Mesendoderm (in vitro differentiated cells): ENCODE measurements at regions not wholly inside any gene's neighbourhood (a gene's known extent, or its start where the extent isn't known, plus 50 kb on each side); places are given as distances from the start of the nearest gene placed in this dataset.

Experiments used
- DNase-seq: peaks from one replicate; pipeline ENCODE4 v3.0.0; 2013
- H2AK5ac ChIP-seq: 2 replicates; pipeline ENCODE4 v1.6.1; 2013; ENCODE audit warnings: low read length, inconsistent platforms
- H2BK120ac ChIP-seq: 2 replicates; pipeline ENCODE4 v1.6.1; 2013; ENCODE audit warnings: low read depth, mild to moderate bottlenecking, low read length, moderate library complexity, mixed read lengths
- H2BK15ac ChIP-seq: replicated peaks from 2 replicates; pipeline ENCODE4 v1.6.1; 2013; ENCODE audit warnings: low read depth, mild to moderate bottlenecking, moderate library complexity
- H2BK5ac ChIP-seq: 2 replicates; pipeline ENCODE4 v1.6.1; 2013; ENCODE audit warnings: low read length, inconsistent platforms
- H3K18ac ChIP-seq: 2 replicates; pipeline ENCODE4 v1.6.1; 2013; ENCODE audit warnings: mild to moderate bottlenecking, low read length, mixed read lengths
- H3K23ac ChIP-seq: one replicate; pipeline ENCODE4 v1.6.1; 2013; ENCODE audit warnings: low read length
- H3K27ac ChIP-seq: 2 replicates; pipeline ENCODE4 v1.5.1; 2013; ENCODE audit warnings: low read depth, mild to moderate bottlenecking, inconsistent platforms, low read length, moderate library complexity
- H3K27me3 ChIP-seq: 2 replicates; pipeline ENCODE4 v1.6.1; 2013; ENCODE audit warnings: low read length, control low read depth, mild to moderate bottlenecking, inconsistent platforms; ENCODE audit not compliant: insufficient read depth, poor library complexity
- H3K36me3 ChIP-seq: 2 replicates; pipeline ENCODE4 v1.6.1; 2013; ENCODE audit warnings: low read length, inconsistent platforms; ENCODE audit not compliant: control insufficient read depth, insufficient read depth
- H3K4ac ChIP-seq: one replicate; pipeline ENCODE4 v1.6.1; 2013; ENCODE audit warnings: low read depth, mild to moderate bottlenecking, low read length, moderate library complexity
- H3K4me1 ChIP-seq: 2 replicates; pipeline ENCODE4 v1.6.1; 2013; ENCODE audit warnings: low read depth, low read length, inconsistent platforms; ENCODE audit not compliant: control insufficient read depth
- H3K4me2 ChIP-seq: 2 replicates; pipeline ENCODE4 v1.6.1; 2013; ENCODE audit warnings: low read length
- H3K4me3 ChIP-seq: 2 replicates; pipeline ENCODE4 v1.5.1; 2013; ENCODE audit warnings: mild to moderate bottlenecking, low read length
- H3K56ac ChIP-seq: one replicate; pipeline ENCODE4 v1.6.1; 2013; ENCODE audit warnings: low read length
- H3K79me1 ChIP-seq: 2 replicates; pipeline ENCODE4 v1.6.1; 2013; ENCODE audit warnings: low read length, inconsistent platforms
- H3K79me2 ChIP-seq: 2 replicates; pipeline ENCODE4 v1.6.1; 2013; ENCODE audit warnings: mild to moderate bottlenecking, low read length; ENCODE audit not compliant: control insufficient read depth, insufficient read depth
- H3K9ac ChIP-seq: 2 replicates; pipeline ENCODE4 v1.6.1; 2013; ENCODE audit warnings: low read length, inconsistent platforms
- H4K5ac ChIP-seq: one replicate; pipeline ENCODE4 v1.6.1; 2013; ENCODE audit warnings: low read length
- H4K8ac ChIP-seq: one replicate; pipeline ENCODE4 v1.6.1; 2013; ENCODE audit warnings: low read depth, mild to moderate bottlenecking, control low read depth, low read length, moderate library complexity
- WGBS: extraction: QIAGEN DNeasy Blood & Tissue Kit; methylation state at CpG from one replicate; pipeline ENCODE4 v1.1.7; 2013; ENCODE audit warnings: low lambda C conversion rate, missing lambda C conversion rate; ENCODE audit not compliant: insufficient coverage; ENCODE audit errors: extremely low coverage; 5-methylcytosine and 5-hydroxymethylcytosine counted together

DNA sequence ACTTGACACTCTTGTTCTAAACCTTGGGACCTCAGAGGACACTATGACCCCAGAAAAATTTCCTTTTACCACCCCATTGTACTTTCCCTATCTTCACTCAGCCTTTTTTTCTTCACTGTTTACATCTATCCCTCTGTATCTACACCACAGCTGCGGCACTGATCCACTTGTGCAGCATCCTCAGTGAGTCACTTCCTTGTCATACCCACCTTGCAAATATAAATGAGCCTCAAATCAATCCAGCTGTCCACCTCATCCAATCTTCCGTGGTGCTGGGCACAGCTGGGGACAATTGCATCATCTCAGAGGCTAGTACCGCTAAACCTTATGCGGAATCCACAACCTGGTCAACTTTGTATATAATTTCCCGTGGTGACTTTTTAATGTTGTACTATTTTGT is 710.5 kb downstream of the QKI start:
- Histone ChIP-seq H4K8ac (no peak overlapping the region), H3K4ac (no peak overlapping the region), H3K4me3 (no peak overlapping the region), H3K23ac (no peak overlapping the region), H3K79me2 (no peaks in the 10 kb centered on the region), H2BK15ac (no peak overlapping the region), H3K36me3 (no peaks in the 10 kb centered on the region), H2BK5ac (no peak overlapping the region), H2AK5ac (no peak overlapping the region), H3K18ac (no peak overlapping the region), H3K4me2 (no peak overlapping the region), H3K27me3 (no peaks in the 10 kb centered on the region), H3K56ac (no peak overlapping the region), H4K5ac (no peak overlapping the region), H3K27ac (no peak overlapping the region), H3K9ac (no peak overlapping the region), H3K4me1 (no peaks in the 10 kb centered on the region), H3K79me1 (no peaks in the 10 kb centered on the region), H2BK120ac (no peak overlapping the region)
- no peak for DNase-seq
- no CpG with 5 or more reads among the region's 5 CpGs for WGBS

DNA sequence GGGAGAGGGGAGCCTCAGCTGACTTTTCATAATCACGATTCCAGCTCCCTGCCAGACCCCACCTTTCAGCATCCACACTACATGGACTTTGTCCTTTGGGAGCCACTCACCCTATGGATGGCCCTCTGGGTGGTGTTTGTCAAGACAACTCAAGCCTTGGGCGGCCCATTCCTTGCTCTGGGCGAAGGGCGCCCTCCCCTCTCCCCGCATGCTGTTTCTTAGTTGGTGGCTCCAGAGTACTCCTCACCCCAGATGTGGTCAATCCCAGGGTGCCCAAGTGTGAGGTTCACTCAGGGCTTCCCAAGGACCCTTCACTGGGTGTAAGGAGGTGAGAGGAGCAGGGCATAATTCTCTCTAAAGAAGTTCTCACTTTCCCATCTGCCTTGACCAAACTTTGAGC is 710.0 kb downstream of the QKI start:
- Histone ChIP-seq H3K27ac (no peak overlapping the region), H3K23ac (no peak overlapping the region), H4K5ac (no peak overlapping the region), H2BK15ac (no peak overlapping the region), H2BK5ac (no peak overlapping the region), H3K18ac (no peak overlapping the region), H3K56ac (no peak overlapping the region), H3K27me3 (no peaks in the 10 kb centered on the region), H2AK5ac (no peak overlapping the region), H3K4ac (no peak overlapping the region), H2BK120ac (no peak overlapping the region), H3K4me1 (no peaks in the 10 kb centered on the region), H3K4me3 (no peak overlapping the region), H4K8ac (no peak overlapping the region), H3K9ac (no peak overlapping the region), H3K36me3 (no peaks in the 10 kb centered on the region), H3K79me2 (no peaks in the 10 kb centered on the region), H3K79me1 (no peaks in the 10 kb centered on the region), H3K4me2 (no peak overlapping the region)
- WGBS = no CpG with 5 or more reads among the region's 5 CpGs
- DNase-seq = no peak

- H3K9ac ChIP-seq = no peak overlapping the region
- no peak overlapping the region for H4K8ac ChIP-seq
- no peak overlapping the region for H2BK120ac ChIP-seq
- H3K4me1 ChIP-seq = no peaks in the 10 kb centered on the region
- H4K5ac ChIP-seq = no peak overlapping the region
- H3K79me1 ChIP-seq = no peaks in the 10 kb centered on the region
- WGBS = no CpG with 5 or more reads among the region's 11 CpGs
- H3K4me2 ChIP-seq = no peak overlapping the region
- no peak overlapping the region for H3K27ac ChIP-seq
- no peak overlapping the region for H3K23ac ChIP-seq
- H3K56ac ChIP-seq = no peak overlapping the region
- H3K18ac ChIP-seq = no peak overlapping the region
- no peak overlapping the region for H3K4ac ChIP-seq
- H3K36me3 ChIP-seq = no peaks in the 10 kb centered on the region
- no peaks in the 10 kb centered on the region for H3K79me2 ChIP-seq
- DNase-seq = no peak
- no peak overlapping the region for H2AK5ac ChIP-seq
- no peak overlapping the region for H2BK15ac ChIP-seq
- no peaks in the 10 kb centered on the region for H3K27me3 ChIP-seq
- no peak overlapping the region for H3K4me3 ChIP-seq
- H2BK5ac ChIP-seq = no peak overlapping the region
These were observed 707.6 kb downstream of the QKI start for GRCh38 chr6:164122109-164122508.

DNA sequence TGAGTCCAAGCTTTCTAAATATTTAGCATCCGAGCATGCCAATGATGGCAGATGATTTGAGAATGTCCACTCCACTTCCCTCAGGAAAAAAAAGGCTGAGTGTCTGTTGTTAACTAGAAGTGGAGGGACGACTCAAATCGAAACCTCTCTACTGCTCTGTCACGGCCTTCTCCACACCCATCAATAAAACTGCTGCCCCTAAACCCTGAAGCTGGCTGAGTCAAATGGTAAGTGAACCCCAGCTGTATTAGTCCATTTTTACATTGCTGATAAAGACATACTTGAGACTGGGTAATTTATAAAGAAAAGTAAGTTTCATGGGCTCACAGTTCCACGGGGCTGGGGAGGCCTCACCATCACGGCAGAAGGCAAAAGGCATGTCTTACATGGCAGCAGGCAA is 707.0 kb downstream of the QKI start:
- Histone ChIP-seq H3K79me2 (no peaks in the 10 kb centered on the region), H4K5ac (no peak overlapping the region), H3K23ac (no peak overlapping the region), H3K79me1 (no peaks in the 10 kb centered on the region), H3K4me3 (no peak overlapping the region), H3K27ac (no peak overlapping the region), H2AK5ac (no peak overlapping the region), H3K4me2 (no peak overlapping the region), H3K18ac (no peak overlapping the region), H2BK5ac (no peak overlapping the region), H2BK120ac (no peak overlapping the region), H3K4me1 (no peaks in the 10 kb centered on the region), H4K8ac (no peak overlapping the region), H3K36me3 (no peaks in the 10 kb centered on the region), H3K27me3 (no peaks in the 10 kb centered on the region), H3K4ac (no peak overlapping the region), H3K56ac (no peak overlapping the region), H3K9ac (no peak overlapping the region), H2BK15ac (no peak overlapping the region)
- WGBS = no CpG with 5 or more reads among the region's 6 CpGs
- no peak for DNase-seq

GRCh38 chr6:164114651-164115050 is 700.1 kb downstream of the QKI start:
- Histone ChIP-seq H3K79me2 (no peaks in the 10 kb centered on the region), H3K9ac (no peak overlapping the region), H3K18ac (no peak overlapping the region), H3K23ac (no peak overlapping the region), H3K4ac (no peak overlapping the region), H3K27me3 (no peaks in the 10 kb centered on the region), H2BK15ac (no peak overlapping the region), H3K27ac (no peak overlapping the region), H2AK5ac (no peak overlapping the region), H3K4me3 (no peak overlapping the region), H2BK120ac (no peak overlapping the region), H3K4me1 (no peaks in the 10 kb centered on the region), H4K8ac (no peak overlapping the region), H2BK5ac (no peak overlapping the region), H4K5ac (no peak overlapping the region), H3K79me1 (no peaks in the 10 kb centered on the region), H3K56ac (no peak overlapping the region), H3K4me2 (no peak overlapping the region), H3K36me3 (no peaks in the 10 kb centered on the region)
- no peak for DNase-seq
- WGBS = no CpG with 5 or more reads among the region's 5 CpGs

GRCh38 chr6:164114051-164114450 is 699.5 kb downstream of the QKI start:
- H4K5ac ChIP-seq = no peak overlapping the region
- no peak overlapping the region for H3K4ac ChIP-seq
- H3K27ac ChIP-seq = no peak overlapping the region
- no peak overlapping the region for H3K23ac ChIP-seq
- WGBS = no CpG with 5 or more reads among the region's 4 CpGs
- no peak overlapping the region for H3K18ac ChIP-seq
- H3K79me1 ChIP-seq = no peaks in the 10 kb centered on the region
- no peak overlapping the region for H2BK120ac ChIP-seq
- no peak overlapping the region for H4K8ac ChIP-seq
- no peak overlapping the region for H2BK5ac ChIP-seq
- no peaks in the 10 kb centered on the region for H3K36me3 ChIP-seq
- H3K56ac ChIP-seq = no peak overlapping the region
- no peaks in the 10 kb centered on the region for H3K4me1 ChIP-seq
- no peak for DNase-seq
- no peaks in the 10 kb centered on the region for H3K27me3 ChIP-seq
- no peak overlapping the region for H3K9ac ChIP-seq
- no peak overlapping the region for H3K4me3 ChIP-seq
- H2BK15ac ChIP-seq = no peak overlapping the region
- H2AK5ac ChIP-seq = no peak overlapping the region
- H3K79me2 ChIP-seq = no peaks in the 10 kb centered on the region
- no peak overlapping the region for H3K4me2 ChIP-seq
